Stimulated activated CD8-positive, alpha-beta memory T cell treated with anti-CD3 and anti-CD28 coated beads, Interleukin-7, amount 100 ng/mL, for 24 hours (primary cell): ENCODE measurements at regions not wholly inside any gene's neighbourhood (a gene's known extent, or its start where the extent isn't known, plus 50 kb on each side); places are given as distances from the start of the nearest gene placed in this dataset.
"Not testable (repeated sequence)": the region's sequence is repeated elsewhere in the genome, so short reads cannot be mapped to it uniquely, and the experiment has no call there.

Source experiments
- DNase-seq: peaks from one replicate; pipeline ENCODE4 v3.0.0-alpha.2; 2020; ENCODE audit warnings: low read depth

GRCh38 chrX:140447150-140447549 is 57.7 kb downstream of the SOX3 start:
- DNase-seq = no peak

GRCh38 chrX:140440876-140441275 is 64.0 kb downstream of the SOX3 start:
- no peak for DNase-seq

GRCh38 chrX:140439476-140439875 is 65.4 kb downstream of the SOX3 start:
- DNase-seq = no peak

GRCh38 chrX:140434347-140434746 is 70.5 kb downstream of the SOX3 start:
- no peak for DNase-seq

GRCh38 chrX:140433582-140433981 is 71.3 kb downstream of the SOX3 start:
- DNase-seq = no peak

GRCh38 chrX:140432346-140433175 is 72.3 kb downstream of the SOX3 start:
- no peak for DNase-seq

GRCh38 chrX:140431521-140431920 is 73.3 kb downstream of the SOX3 start:
- no peak for DNase-seq

GRCh38 chrX:140425712-140426395 is 79.0 kb downstream of the SOX3 start:
- DNase-seq = no peak

GRCh38 chrX:140422501-140422900 is 82.4 kb downstream of the SOX3 start:
- no peak for DNase-seq

GRCh38 chrX:140402131-140402530 is 102.7 kb downstream of the SOX3 start:
- not testable (repeated sequence) for DNase-seq

GRCh38 chrX:140396326-140396725 is 108.5 kb downstream of the SOX3 start:
- DNase-seq = not testable (repeated sequence)

GRCh38 chrX:140393507-140393906 is 111.4 kb downstream of the SOX3 start:
- DNase-seq = no peak

GRCh38 chrX:140391313-140391712 is 113.6 kb downstream of the SOX3 start:
- no peak for DNase-seq

- DNase-seq = no peak
Observed at GRCh38 chrX:140389331-140389730, 115.5 kb downstream of the SOX3 start.

GRCh38 chrX:140362861-140363260 is 142.0 kb downstream of the SOX3 start:
- no peak for DNase-seq

- DNase-seq = no peak
Observed at GRCh38 chrX:140360924-140361323, 143.9 kb downstream of the SOX3 start.

- DNase-seq = no peak
Observed at GRCh38 chrX:140360284-140360683, 144.6 kb downstream of the SOX3 start.

- DNase-seq = no peak
Observed at GRCh38 chrX:140355922-140356321, 148.9 kb downstream of the SOX3 start.

- no peak for DNase-seq
Observed at GRCh38 chrX:140355429-140355828, 149.4 kb downstream of the SOX3 start.

- DNase-seq = no peak
Observed at GRCh38 chrX:140354431-140355120, 150.3 kb downstream of the SOX3 start.

- DNase-seq = no peak
Observed at GRCh38 chrX:140346729-140347128, 158.1 kb downstream of the SOX3 start.

GRCh38 chrX:140343226-140343868 is 161.5 kb downstream of the SOX3 start:
- no peak for DNase-seq
